GM12875 (cell line): ENCODE measurements at regions not wholly inside any gene's neighbourhood (a gene's known extent, or its start where the extent isn't known, plus 50 kb on each side); places are given as distances from the start of the nearest gene placed in this dataset.

ENCODE experiments used
- H3K4me3 ChIP-seq: one replicate; pipeline ENCODE4 v1.5.1; 2011; ENCODE audit warnings: low read depth, low read length, control low read depth
- CTCF ChIP-seq: IDR thresholded peaks from 2 replicates; pipeline ENCODE4 v1.5.1; 2011; ENCODE audit warnings: low read depth, mild to moderate bottlenecking, control low read depth, inconsistent platforms, low read length, moderate library complexity, borderline replicate concordance; ENCODE audit not compliant: insufficient read depth

DNA sequence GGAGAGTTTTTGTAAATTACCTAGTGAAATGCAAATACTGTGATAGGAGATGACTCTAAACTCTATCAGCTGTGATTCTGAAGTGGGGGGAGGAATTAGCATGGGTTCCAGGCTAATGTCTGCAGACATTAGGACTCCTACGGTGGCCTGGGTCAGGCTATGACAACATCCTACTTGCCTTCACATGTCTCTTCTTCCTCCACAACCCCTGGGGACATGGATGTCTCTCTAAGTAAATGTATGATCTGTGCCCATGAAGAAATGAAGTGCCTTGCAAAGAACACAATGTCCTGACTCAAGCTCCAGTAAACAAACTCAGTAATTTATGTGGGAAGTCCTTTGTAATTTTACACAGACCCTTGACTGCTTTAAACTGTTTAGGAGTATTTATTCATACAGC lies 165.8 kb upstream of the EEF1E1 start:
- H3K4me3 ChIP-seq: no peak overlapping the region
- no peak for TF ChIP-seq CTCF

DNA sequence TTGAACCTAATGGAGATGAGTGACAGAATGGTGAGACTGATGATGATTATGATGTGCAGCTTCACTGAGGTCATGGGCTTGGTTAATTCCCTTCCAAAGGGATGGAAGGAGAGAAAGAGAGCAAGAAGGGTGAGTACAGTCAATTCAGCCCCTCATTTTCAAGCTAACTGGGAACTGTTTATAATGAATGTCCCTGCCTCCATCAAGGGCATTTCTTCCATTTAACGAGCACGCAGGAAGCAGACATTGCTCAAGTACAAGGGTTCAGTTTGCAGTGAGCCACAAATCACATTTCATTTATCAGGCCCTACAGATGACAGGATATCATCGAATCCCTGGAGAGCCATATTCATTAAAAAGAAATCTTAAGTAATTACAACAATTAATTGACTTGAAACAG lies 158.3 kb upstream of the EEF1E1 start:
- TF ChIP-seq CTCF: no peak
- H3K4me3 ChIP-seq: no peak overlapping the region

- H3K4me3 ChIP-seq: no peak overlapping the region
- no peak for TF ChIP-seq CTCF
These were observed 144.1 kb upstream of the EEF1E1 start for GRCh38 chr6:8246403-8246802.

GRCh38 chr6:8245726-8246125 lies 143.4 kb upstream of the EEF1E1 start:
- H3K4me3 ChIP-seq: no peak overlapping the region
- no peak for TF ChIP-seq CTCF

DNA sequence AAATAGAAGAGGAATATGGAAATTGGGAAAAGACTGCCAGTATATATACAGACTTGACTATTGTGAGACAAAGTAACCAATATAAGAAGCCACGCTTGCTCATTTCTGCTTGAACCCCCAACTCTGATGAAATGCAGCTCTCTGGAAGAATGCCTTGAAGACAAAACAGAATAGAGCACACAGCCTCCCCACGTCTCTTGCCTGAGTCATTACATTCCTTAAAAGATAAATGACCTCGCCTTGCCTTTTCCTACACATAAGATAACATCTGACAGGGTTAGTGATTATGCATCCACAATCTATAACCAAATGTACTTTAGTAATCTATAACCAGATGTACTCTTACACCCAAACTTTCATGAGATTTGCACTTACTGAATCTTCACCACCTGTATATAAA lies 141.1 kb upstream of the EEF1E1 start:
- H3K4me3 ChIP-seq: no peak overlapping the region
- no peak for TF ChIP-seq CTCF

- no peak overlapping the region for H3K4me3 ChIP-seq
- no peak for TF ChIP-seq CTCF
These were observed 140.5 kb upstream of the EEF1E1 start for GRCh38 chr6:8242885-8243284.

DNA sequence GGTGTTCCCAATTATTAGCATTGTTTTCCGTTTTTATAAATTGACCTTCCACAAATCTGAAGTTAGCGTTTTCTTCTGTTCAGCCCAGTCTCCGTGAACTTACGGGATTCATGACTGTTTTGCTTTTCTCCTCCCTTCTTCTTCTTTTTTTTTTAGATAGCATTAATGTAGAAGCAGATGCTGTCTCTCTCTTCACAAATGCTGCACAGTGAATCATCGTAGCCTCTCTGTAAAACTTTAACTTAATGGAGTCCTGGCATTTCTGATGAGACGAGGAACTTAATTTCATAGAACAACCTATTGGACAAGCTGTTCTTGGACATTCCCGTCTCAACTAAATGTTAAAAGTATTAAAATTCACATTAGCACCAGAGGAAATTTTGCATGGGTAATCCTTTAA lies 138.0 kb upstream of the EEF1E1 start:
- H3K4me3 ChIP-seq: no peak overlapping the region
- TF ChIP-seq CTCF: no peak
